Right lobe of liver (tissue), 4 donors: ENCODE measurements at regions not wholly inside any gene's neighbourhood (a gene's known extent, or its start where the extent isn't known, plus 50 kb on each side); places are given as distances from the start of the nearest gene placed in this dataset.

Experiments used
- CTCF ChIP-seq, 4 donors: fragments of 200-600 bp in 3 of 4; fragments of 450-650 bp in 1 of 4; IDR thresholded peaks; one replicate each; pipeline versions ENCODE4 v1.5.1 to v1.8.0; 2016 to 2022; ENCODE audit warnings: antibody characterized with exemption in 4 of 4, mild to moderate bottlenecking in 2 of 4
- POLR2A ChIP-seq: fragments of 450-650 bp; IDR thresholded peaks from one replicate; pipeline ENCODE4 v1.6.1; 2017; ENCODE audit warnings: antibody characterized with exemption, mild to moderate bottlenecking
- donor health status: DM: no; HTN: no; CAD: no.
- donor health status: DM: no; HTN: no; CAD: no.
- donor health status: DM: no; HTN: yes; CAD: no.

- no peak for TF ChIP-seq POLR2A
- TF ChIP-seq CTCF (IDR thresholded peaks at IDR 0.05) = no peak
Measured at GRCh38 chr1:229943988-229944743, 122.9 kb upstream of the GALNT2 start.
